ENCODE measurements at regions not wholly inside any gene's neighbourhood (a gene's known extent, or its start where the extent isn't known, plus 50 kb on each side); places are given as distances from the start of the nearest gene placed in this dataset.

GRCh38 chr4:89599026-89599425 lies 237.9 kb downstream of the SNCA start:
- Mint-ChIP-seq H3K9me3 (no peaks in the 10 kb centered on the region), H3K27me3 (ENCODE audit: insufficient read depth) (peaks cover 15% of the 10 kb centered on the region), H3K27ac (no peak overlapping the region), H3K4me3 (no peak overlapping the region), H3K4me1 (no peaks in the 10 kb centered on the region), H3K36me3 (ENCODE audit: low read depth) (no peaks in the 10 kb centered on the region)
- H3K9ac ChIP-seq (ENCODE audit: extremely low read depth, low read length, poor library complexity, severe bottlenecking): no peak overlapping the region
- no peak for DNase-seq
- no peak overlapping the region for H3K27ac ChIP-seq (ENCODE audit: low read depth, low read length)
- no peaks in the 10 kb centered on the region for H3K9me3 ChIP-seq (ENCODE audit: control insufficient read depth, low read length)
- H3K36me3 ChIP-seq (ENCODE audit: control insufficient read depth, insufficient read depth, low read length): no peaks in the 10 kb centered on the region
- H3K27me3 ChIP-seq (ENCODE audit: control insufficient read depth, insufficient read depth, low read length, poor library complexity, severe bottlenecking): no peaks in the 10 kb centered on the region
- no peak overlapping the region for H3K4me3 ChIP-seq (ENCODE audit: low read length)
- TF ChIP-seq, protein P1, sequence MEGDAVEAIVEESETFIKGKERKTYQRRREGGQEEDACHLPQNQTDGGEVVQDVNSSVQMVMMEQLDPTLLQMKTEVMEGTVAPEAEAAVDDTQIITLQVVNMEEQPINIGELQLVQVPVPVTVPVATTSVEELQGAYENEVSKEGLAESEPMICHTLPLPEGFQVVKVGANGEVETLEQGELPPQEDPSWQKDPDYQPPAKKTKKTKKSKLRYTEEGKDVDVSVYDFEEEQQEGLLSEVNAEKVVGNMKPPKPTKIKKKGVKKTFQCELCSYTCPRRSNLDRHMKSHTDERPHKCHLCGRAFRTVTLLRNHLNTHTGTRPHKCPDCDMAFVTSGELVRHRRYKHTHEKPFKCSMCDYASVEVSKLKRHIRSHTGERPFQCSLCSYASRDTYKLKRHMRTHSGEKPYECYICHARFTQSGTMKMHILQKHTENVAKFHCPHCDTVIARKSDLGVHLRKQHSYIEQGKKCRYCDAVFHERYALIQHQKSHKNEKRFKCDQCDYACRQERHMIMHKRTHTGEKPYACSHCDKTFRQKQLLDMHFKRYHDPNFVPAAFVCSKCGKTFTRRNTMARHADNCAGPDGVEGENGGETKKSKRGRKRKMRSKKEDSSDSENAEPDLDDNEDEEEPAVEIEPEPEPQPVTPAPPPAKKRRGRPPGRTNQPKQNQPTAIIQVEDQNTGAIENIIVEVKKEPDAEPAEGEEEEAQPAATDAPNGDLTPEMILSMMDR (conservative IDR thresholded peaks at IDR 0.05): no peak
- H3K4me1 ChIP-seq (ENCODE audit: control insufficient read depth, insufficient read depth, low read length): no peaks in the 10 kb centered on the region

DNA sequence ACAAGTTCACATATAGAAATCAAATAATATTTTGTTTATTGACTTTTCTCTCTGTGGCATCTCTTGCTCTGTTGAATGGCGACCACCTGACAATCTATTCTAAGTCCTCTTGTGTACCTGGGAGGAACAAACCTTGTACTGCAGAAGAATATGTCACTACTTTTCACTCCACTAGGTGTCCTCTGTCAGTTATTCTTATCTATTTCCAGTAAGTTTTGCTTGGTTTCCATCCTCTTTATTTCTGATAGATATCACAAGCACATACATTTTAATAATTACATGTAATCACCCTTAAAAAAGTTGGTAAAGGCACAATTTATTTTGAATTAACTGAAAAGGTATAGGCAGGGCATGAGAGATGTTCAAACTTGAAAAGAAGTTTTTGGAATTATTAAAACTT lies 238.4 kb downstream of the SNCA start:
- H3K36me3 Mint-ChIP-seq (ENCODE audit: low read depth): no peaks in the 10 kb centered on the region
- no peaks in the 10 kb centered on the region for H3K4me1 Mint-ChIP-seq
- no peak for DNase-seq
- no peak overlapping the region for H3K4me3 Mint-ChIP-seq
- Histone ChIP-seq H3K27ac (ENCODE audit: low read depth, low read length) (no peak overlapping the region), H3K36me3 (ENCODE audit: control insufficient read depth, insufficient read depth, low read length) (no peaks in the 10 kb centered on the region), H3K4me1 (ENCODE audit: control insufficient read depth, insufficient read depth, low read length) (no peaks in the 10 kb centered on the region), H3K9me3 (ENCODE audit: control insufficient read depth, low read length) (no peaks in the 10 kb centered on the region), H3K4me3 (ENCODE audit: low read length) (no peak overlapping the region), H3K27me3 (ENCODE audit: control insufficient read depth, insufficient read depth, low read length, poor library complexity, severe bottlenecking) (no peaks in the 10 kb centered on the region), H3K9ac (ENCODE audit: extremely low read depth, low read length, poor library complexity, severe bottlenecking) (no peak overlapping the region)
- WGBS, 2 experiments (ENCODE audit: insufficient coverage in 1 of 2, insufficient read length in 1 of 2): 20 to 59% methylated on average over 1 of the region's 1 CpG
- TF ChIP-seq, protein P1 (conservative IDR thresholded peaks at IDR 0.05): peak; percentile 77
- no peak overlapping the region for H3K27ac Mint-ChIP-seq
- peaks cover 16% of the 10 kb centered on the region for H3K27me3 Mint-ChIP-seq (ENCODE audit: insufficient read depth)
- no peaks in the 10 kb centered on the region for H3K9me3 Mint-ChIP-seq

- peaks cover 12% of the 10 kb centered on the region for H3K9me3 ChIP-seq (ENCODE audit: control insufficient read depth, low read length)
- Mint-ChIP-seq H3K36me3 (ENCODE audit: low read depth) (peaks cover 2% of the 10 kb centered on the region), H3K27ac (no peak overlapping the region), H3K27me3 (ENCODE audit: insufficient read depth) (peaks cover 31% of the 10 kb centered on the region), H3K4me1 (peaks cover 4% of the 10 kb centered on the region), H3K9me3 (peaks cover 10% of the 10 kb centered on the region), H3K4me3 (no peak overlapping the region)
- H3K4me1 ChIP-seq (ENCODE audit: control insufficient read depth, insufficient read depth, low read length): no peaks in the 10 kb centered on the region
- H3K4me3 ChIP-seq (ENCODE audit: low read length): no peak overlapping the region
- no peak overlapping the region for H3K27ac ChIP-seq (ENCODE audit: low read depth, low read length)
- H3K27me3 ChIP-seq (ENCODE audit: control insufficient read depth, insufficient read depth, low read length, poor library complexity, severe bottlenecking): no peaks in the 10 kb centered on the region
- TF ChIP-seq, protein P1 (conservative IDR thresholded peaks at IDR 0.05): no peak
- WGBS, 2 experiments (ENCODE audit: insufficient coverage in 1 of 2, insufficient read length in 1 of 2): 98% methylated on average over 5 of the region's 6 CpGs; no CpG with 5 or more reads in 1 of the 2 experiments
- DNase-seq: no peak
- H3K9ac ChIP-seq (ENCODE audit: extremely low read depth, low read length, poor library complexity, severe bottlenecking): no peak overlapping the region
- H3K36me3 ChIP-seq (ENCODE audit: control insufficient read depth, insufficient read depth, low read length): no peaks in the 10 kb centered on the region
These were observed 241.7 kb downstream of the SNCA start for GRCh38 chr4:89595125-89595789.
